SK-N-SH treated with all-trans-retinoic acid at 6 μM for 48 hours (cell line): ENCODE measurements at regions not wholly inside any gene's neighbourhood (a gene's known extent, or its start where the extent isn't known, plus 50 kb on each side); places are given as distances from the start of the nearest gene placed in this dataset.
"Not testable (repeated sequence)": the region's sequence is repeated elsewhere in the genome, so short reads cannot be mapped to it uniquely, and the experiment has no call there.

ENCODE experiments used
- ARNTL ChIP-seq: fragments of 450-650 bp; formaldehyde crosslinking; IDR thresholded peaks from 2 replicates; pipeline ENCODE4 v1.5.0; 2020; ENCODE audit warnings: low read depth, mild to moderate bottlenecking, moderate library complexity, borderline replicate concordance
- GLIS3 ChIP-seq: fragments of 250-450 bp; sonication (Bioruptor Pico); IDR thresholded peaks from 2 replicates; pipeline ENCODE4 v1.5.0; 2020; ENCODE audit warnings: mild to moderate bottlenecking, moderate library complexity
- OSR1 ChIP-seq: fragments of 250-450 bp; sonication (Bioruptor Pico); IDR thresholded peaks from 2 replicates; pipeline ENCODE4 v1.8.0; 2022; ENCODE audit warnings: moderate library complexity, mild to moderate bottlenecking, inconsistent platforms
- SNAI2 ChIP-seq: fragments of 250-450 bp; sonication (Bioruptor Pico); IDR thresholded peaks from 2 replicates; pipeline ENCODE4 v1.5.0; 2020; ENCODE audit warnings: mild to moderate bottlenecking, moderate library complexity
- TCF4 ChIP-seq: fragments of 250-450 bp; sonication (Bioruptor Pico); IDR thresholded peaks from 2 replicates; pipeline ENCODE4 v1.8.0; 2021; ENCODE audit warnings: mild to moderate bottlenecking, moderate library complexity, borderline replicate concordance
- ZC3H10 ChIP-seq: fragments of 250-450 bp; sonication (Bioruptor Pico); IDR thresholded peaks from 2 replicates; pipeline ENCODE4 v1.5.1; 2021; ENCODE audit warnings: mild to moderate bottlenecking, moderate library complexity
- ZFP3 ChIP-seq: fragments of 250-450 bp; sonication (Bioruptor Pico); IDR thresholded peaks from 2 replicates; pipeline ENCODE4 v1.5.0; 2020; ENCODE audit warnings: mild to moderate bottlenecking, moderate library complexity
- ZNF565 ChIP-seq: fragments of 450-650 bp; formaldehyde crosslinking; conservative IDR thresholded peaks from 2 replicates; pipeline ENCODE4 v1.5.0; 2020; ENCODE audit warnings: low read depth, mild to moderate bottlenecking, moderate library complexity
- ZNF70 ChIP-seq: fragments of 450-650 bp; formaldehyde crosslinking; IDR thresholded peaks from 2 replicates; pipeline ENCODE4 v1.5.0; 2020; ENCODE audit warnings: mild to moderate bottlenecking, moderate library complexity
- ZNF8 ChIP-seq: fragments of 450-650 bp; formaldehyde crosslinking; IDR thresholded peaks from 2 replicates; pipeline ENCODE4 v1.5.0; 2020; ENCODE audit warnings: mild to moderate bottlenecking, moderate library complexity
- TF ChIP-seq, protein P1 (sequence below): fragments of 250-450 bp; sonication (Bioruptor Pico); IDR thresholded peaks from 2 replicates; pipeline ENCODE4 v1.8.0; 2020; ENCODE audit warnings: mild to moderate bottlenecking, moderate library complexity, borderline replicate concordance
- TF ChIP-seq, protein P2 (sequence below): fragments of 250-450 bp; sonication (Bioruptor Pico); IDR thresholded peaks from 2 replicates; pipeline ENCODE4 v1.5.0; 2020; ENCODE audit warnings: mild to moderate bottlenecking, moderate library complexity
- TF ChIP-seq, protein P3 (sequence below): fragments of 250-450 bp; sonication (Bioruptor Pico); IDR thresholded peaks from 2 replicates; pipeline ENCODE4 v1.5.1; 2020; ENCODE audit warnings: low read depth, mild to moderate bottlenecking, moderate library complexity
- TF ChIP-seq, protein P4 (sequence below): fragments of 250-450 bp; sonication (Bioruptor Pico); IDR thresholded peaks from 2 replicates; pipeline ENCODE4 v1.8.0; 2021; ENCODE audit warnings: low read depth, mild to moderate bottlenecking, moderate library complexity, borderline replicate concordance

DNA sequence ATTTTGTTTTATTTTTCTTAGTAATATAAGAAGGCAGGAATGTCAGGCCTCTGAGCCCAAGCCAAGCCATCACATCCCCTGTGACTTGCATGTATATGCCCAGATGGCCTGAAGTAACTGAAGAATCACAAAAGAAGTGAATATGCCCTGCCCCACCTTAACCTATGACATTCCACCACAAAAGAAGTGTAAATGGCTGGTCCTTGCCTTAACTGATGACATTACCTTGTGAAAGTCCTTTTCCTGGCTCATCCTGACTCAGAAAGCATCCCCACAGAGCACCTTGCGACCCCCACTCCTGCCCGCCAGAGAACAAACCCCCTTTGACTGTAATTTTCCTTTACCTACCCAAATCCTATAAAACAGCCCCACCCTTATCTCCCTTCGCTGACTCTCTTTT, 406.2 kb upstream of the RORB start:
- TF ChIP-seq OSR1 (CRISPR knock-in tag); TCF4 (CRISPR knock-in tag); GLIS3 (CRISPR knock-in tag); ZNF70 (CRISPR knock-in tag); ZNF565; ZFP3; ZC3H10 (CRISPR knock-in tag); ZNF8; ARNTL (CRISPR knock-in tag); SNAI2 (CRISPR knock-in tag): not testable (repeated sequence)
- TF ChIP-seq, protein P1, sequence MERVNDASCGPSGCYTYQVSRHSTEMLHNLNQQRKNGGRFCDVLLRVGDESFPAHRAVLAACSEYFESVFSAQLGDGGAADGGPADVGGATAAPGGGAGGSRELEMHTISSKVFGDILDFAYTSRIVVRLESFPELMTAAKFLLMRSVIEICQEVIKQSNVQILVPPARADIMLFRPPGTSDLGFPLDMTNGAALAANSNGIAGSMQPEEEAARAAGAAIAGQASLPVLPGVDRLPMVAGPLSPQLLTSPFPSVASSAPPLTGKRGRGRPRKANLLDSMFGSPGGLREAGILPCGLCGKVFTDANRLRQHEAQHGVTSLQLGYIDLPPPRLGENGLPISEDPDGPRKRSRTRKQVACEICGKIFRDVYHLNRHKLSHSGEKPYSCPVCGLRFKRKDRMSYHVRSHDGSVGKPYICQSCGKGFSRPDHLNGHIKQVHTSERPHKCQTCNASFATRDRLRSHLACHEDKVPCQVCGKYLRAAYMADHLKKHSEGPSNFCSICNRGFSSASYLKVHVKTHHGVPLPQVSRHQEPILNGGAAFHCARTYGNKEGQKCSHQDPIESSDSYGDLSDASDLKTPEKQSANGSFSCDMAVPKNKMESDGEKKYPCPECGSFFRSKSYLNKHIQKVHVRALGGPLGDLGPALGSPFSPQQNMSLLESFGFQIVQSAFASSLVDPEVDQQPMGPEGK (CRISPR knock-in tag), result not testable (repeated sequence)
- TF ChIP-seq, protein P2, sequence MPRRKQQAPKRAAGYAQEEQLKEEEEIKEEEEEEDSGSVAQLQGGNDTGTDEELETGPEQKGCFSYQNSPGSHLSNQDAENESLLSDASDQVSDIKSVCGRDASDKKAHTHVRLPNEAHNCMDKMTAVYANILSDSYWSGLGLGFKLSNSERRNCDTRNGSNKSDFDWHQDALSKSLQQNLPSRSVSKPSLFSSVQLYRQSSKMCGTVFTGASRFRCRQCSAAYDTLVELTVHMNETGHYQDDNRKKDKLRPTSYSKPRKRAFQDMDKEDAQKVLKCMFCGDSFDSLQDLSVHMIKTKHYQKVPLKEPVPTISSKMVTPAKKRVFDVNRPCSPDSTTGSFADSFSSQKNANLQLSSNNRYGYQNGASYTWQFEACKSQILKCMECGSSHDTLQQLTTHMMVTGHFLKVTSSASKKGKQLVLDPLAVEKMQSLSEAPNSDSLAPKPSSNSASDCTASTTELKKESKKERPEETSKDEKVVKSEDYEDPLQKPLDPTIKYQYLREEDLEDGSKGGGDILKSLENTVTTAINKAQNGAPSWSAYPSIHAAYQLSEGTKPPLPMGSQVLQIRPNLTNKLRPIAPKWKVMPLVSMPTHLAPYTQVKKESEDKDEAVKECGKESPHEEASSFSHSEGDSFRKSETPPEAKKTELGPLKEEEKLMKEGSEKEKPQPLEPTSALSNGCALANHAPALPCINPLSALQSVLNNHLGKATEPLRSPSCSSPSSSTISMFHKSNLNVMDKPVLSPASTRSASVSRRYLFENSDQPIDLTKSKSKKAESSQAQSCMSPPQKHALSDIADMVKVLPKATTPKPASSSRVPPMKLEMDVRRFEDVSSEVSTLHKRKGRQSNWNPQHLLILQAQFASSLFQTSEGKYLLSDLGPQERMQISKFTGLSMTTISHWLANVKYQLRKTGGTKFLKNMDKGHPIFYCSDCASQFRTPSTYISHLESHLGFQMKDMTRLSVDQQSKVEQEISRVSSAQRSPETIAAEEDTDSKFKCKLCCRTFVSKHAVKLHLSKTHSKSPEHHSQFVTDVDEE, result not testable (repeated sequence)
- TF ChIP-seq, protein P3, sequence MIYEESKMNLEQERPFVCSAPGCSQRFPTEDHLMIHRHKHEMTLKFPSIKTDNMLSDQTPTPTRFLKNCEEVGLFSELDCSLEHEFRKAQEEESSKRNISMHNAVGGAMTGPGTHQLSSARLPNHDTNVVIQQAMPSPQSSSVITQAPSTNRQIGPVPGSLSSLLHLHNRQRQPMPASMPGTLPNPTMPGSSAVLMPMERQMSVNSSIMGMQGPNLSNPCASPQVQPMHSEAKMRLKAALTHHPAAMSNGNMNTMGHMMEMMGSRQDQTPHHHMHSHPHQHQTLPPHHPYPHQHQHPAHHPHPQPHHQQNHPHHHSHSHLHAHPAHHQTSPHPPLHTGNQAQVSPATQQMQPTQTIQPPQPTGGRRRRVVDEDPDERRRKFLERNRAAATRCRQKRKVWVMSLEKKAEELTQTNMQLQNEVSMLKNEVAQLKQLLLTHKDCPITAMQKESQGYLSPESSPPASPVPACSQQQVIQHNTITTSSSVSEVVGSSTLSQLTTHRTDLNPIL (CRISPR knock-in tag), result not testable (repeated sequence)
- TF ChIP-seq, protein P4, sequence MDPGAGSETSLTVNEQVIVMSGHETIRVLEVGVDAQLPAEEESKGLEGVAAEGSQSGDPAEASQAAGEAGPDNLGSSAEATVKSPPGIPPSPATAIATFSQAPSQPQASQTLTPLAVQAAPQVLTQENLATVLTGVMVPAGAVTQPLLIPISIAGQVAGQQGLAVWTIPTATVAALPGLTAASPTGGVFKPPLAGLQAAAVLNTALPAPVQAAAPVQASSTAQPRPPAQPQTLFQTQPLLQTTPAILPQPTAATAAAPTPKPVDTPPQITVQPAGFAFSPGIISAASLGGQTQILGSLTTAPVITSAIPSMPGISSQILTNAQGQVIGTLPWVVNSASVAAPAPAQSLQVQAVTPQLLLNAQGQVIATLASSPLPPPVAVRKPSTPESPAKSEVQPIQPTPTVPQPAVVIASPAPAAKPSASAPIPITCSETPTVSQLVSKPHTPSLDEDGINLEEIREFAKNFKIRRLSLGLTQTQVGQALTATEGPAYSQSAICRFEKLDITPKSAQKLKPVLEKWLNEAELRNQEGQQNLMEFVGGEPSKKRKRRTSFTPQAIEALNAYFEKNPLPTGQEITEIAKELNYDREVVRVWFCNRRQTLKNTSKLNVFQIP, result not testable (repeated sequence)
